ENCODE measurements at regions not wholly inside any gene's neighbourhood (a gene's known extent, or its start where the extent isn't known, plus 50 kb on each side); places are given as distances from the start of the nearest gene placed in this dataset.

- dilution Hi-C loops (cut with MboI; ENCODE audit: extremely low pct_ligation_motif_present, low sequenced_read_pairs) (no loop called here), intact Hi-C loops (cut with micrococcal nuclease) (no loop called here)
- H3K4me2 ChIP-seq (ENCODE audit: insufficient read depth, low read length): no peak overlapping the region
- no peaks in the 10 kb centered on the region for H3K9me1 ChIP-seq (replicated peaks; ENCODE audit: control insufficient read depth, extremely low read depth, insufficient read depth, low read length)
- no peak overlapping the region for H3K9ac ChIP-seq (replicated peaks; ENCODE audit: extremely low read depth, insufficient read depth, low read length)
- ChIA-PET POLR2A (no interaction called here), CTCF (no interaction called here)
- no peaks in the 10 kb centered on the region for H3K36me3 ChIP-seq (ENCODE audit: control insufficient read depth in 2 of 2, extremely low read depth in 1 of 2, insufficient read depth in 2 of 2, low read length in 2 of 2)
- no peak overlapping the region for H2AFZ ChIP-seq (ENCODE audit: low read depth, low read length)
- H3K9me3 ChIP-seq (replicated peaks; ENCODE audit: control insufficient read depth, insufficient read depth, low read length): no peaks in the 10 kb centered on the region
- H4K20me1 ChIP-seq (replicated peaks; ENCODE audit: control insufficient read depth, extremely low read depth, insufficient read depth, low read length): no peaks in the 10 kb centered on the region
- H3K79me2 ChIP-seq (ENCODE audit: control insufficient read depth, insufficient read depth, low read length): no peaks in the 10 kb centered on the region
- no peak for TF ChIP-seq MYC (IDR thresholded peaks at IDR 0.05; ENCODE audit: low read depth, low read length)
- no peak for TF ChIP-seq JUN (IDR thresholded peaks at IDR 0.05; ENCODE audit: borderline replicate concordance, insufficient read depth, insufficient read length, low read depth)
- no peak for TF ChIP-seq FOS (IDR thresholded peaks at IDR 0.05; ENCODE audit: borderline replicate concordance, insufficient read depth, low read length)
- TF ChIP-seq POLR2A (IDR thresholded peaks at IDR 0.05; ENCODE audit: low read depth, low read length): no peak
- no peak for TF ChIP-seq MAX (IDR thresholded peaks at IDR 0.05; ENCODE audit: insufficient read depth, insufficient read length)
- no peak for TF ChIP-seq GATA2 (IDR thresholded peaks at IDR 0.05; ENCODE audit: insufficient read depth, insufficient read length, low read depth, low read length)
- TF ChIP-seq CTCF (IDR thresholded peaks at IDR 0.05; ENCODE audit: extremely low read depth in 1 of 2, insufficient read depth in 1 of 2, low read depth in 1 of 2, low read length in 2 of 2): no peak
- TF ChIP-seq POLR2AphosphoS5 (IDR thresholded peaks at IDR 0.05; ENCODE audit: insufficient read depth, low read depth, low read length): no peak
- TF ChIP-seq EZH2 (IDR thresholded peaks at IDR 0.05; ENCODE audit: borderline replicate concordance, low read depth, low read length, severe bottlenecking): no peak
- no peak for FAIRE-seq
- H3K27me3 ChIP-seq (ENCODE audit: control insufficient read depth in 2 of 2, insufficient read depth in 2 of 2, low read length in 2 of 2): no peaks in the 10 kb centered on the region
- H3K4me3 ChIP-seq (replicated peaks in 1 of 3; ENCODE audit: insufficient read depth in 1 of 3, low read depth in 1 of 3, low read length in 3 of 3): no peak overlapping the region
- no peak overlapping the region for H3K27ac ChIP-seq (ENCODE audit: insufficient read depth, low read depth, low read length)
- BruUV-seq (replicated peaks): no TSS peak
- H3K4me1 ChIP-seq (ENCODE audit: control insufficient read depth, extremely low read depth, insufficient read depth, low read length): no peaks in the 10 kb centered on the region
- no peak for DNase-seq (ENCODE audit: low read depth, low spot score)
Measured at GRCh38 chr11:95577716-95578460, 211.7 kb downstream of the FAM76B start.

Measured in endothelial cell of umbilical vein (primary cell).